Hepatocyte (in vitro differentiated cells): ENCODE measurements at regions not wholly inside any gene's neighbourhood (a gene's known extent, or its start where the extent isn't known, plus 50 kb on each side); places are given as distances from the start of the nearest gene placed in this dataset.

Experiments used
- EZH2 ChIP-seq: fragments of 200-600 bp; sonication (generic); IDR thresholded peaks from 2 replicates; pipeline ENCODE4 v1.6.1; 2016; ENCODE audit warnings: antibody characterized with exemption, mild to moderate bottlenecking, borderline replicate concordance
- EZH2phosphoT487 ChIP-seq: fragments of 200-600 bp; sonication (generic); IDR thresholded peaks from one replicate; pipeline ENCODE4 v1.6.1; 2018; ENCODE audit warnings: antibody characterized with exemption, mild to moderate bottlenecking, low read depth, moderate library complexity; ENCODE audit not compliant: unreplicated experiment, severe bottlenecking
- TF ChIP-seq, protein P1 (sequence below): fragments of 200-600 bp; sonication (generic); IDR thresholded peaks from 2 replicates; pipeline ENCODE4 v1.5.1; 2016; ENCODE audit warnings: antibody characterized with exemption, mild to moderate bottlenecking; ENCODE audit not compliant: poor library complexity

DNA sequence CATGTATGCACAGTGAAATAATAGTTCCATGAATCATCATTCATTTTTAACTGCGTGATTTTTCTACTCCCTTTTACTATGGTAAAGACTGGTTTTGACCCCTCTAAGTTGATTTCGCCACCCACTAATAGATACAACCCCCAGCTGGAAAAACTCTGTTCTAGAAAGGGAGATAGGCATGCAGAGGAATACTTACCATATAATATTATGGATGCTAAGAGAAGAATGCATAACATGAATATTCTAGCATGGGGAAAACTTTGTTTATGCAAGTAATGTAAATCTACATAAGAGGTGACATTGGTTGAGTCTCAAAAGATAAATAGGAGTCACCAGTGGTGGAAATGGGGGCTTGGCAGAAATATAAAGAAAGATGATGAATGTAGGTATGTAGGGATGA, 97.3 kb upstream of the MBL2 start:
- TF ChIP-seq, protein P1, sequence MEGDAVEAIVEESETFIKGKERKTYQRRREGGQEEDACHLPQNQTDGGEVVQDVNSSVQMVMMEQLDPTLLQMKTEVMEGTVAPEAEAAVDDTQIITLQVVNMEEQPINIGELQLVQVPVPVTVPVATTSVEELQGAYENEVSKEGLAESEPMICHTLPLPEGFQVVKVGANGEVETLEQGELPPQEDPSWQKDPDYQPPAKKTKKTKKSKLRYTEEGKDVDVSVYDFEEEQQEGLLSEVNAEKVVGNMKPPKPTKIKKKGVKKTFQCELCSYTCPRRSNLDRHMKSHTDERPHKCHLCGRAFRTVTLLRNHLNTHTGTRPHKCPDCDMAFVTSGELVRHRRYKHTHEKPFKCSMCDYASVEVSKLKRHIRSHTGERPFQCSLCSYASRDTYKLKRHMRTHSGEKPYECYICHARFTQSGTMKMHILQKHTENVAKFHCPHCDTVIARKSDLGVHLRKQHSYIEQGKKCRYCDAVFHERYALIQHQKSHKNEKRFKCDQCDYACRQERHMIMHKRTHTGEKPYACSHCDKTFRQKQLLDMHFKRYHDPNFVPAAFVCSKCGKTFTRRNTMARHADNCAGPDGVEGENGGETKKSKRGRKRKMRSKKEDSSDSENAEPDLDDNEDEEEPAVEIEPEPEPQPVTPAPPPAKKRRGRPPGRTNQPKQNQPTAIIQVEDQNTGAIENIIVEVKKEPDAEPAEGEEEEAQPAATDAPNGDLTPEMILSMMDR, result no peak
- TF ChIP-seq EZH2phosphoT487 (no peak), EZH2 (no peak)
